NCI-H2227 (cell line): ENCODE measurements at regions not wholly inside any gene's neighbourhood (a gene's known extent, or its start where the extent isn't known, plus 50 kb on each side); places are given as distances from the start of the nearest gene placed in this dataset.
A peak's percentile ranks its signal among the peaks of the same experiment; 100 is the strongest.

ENCODE experiments used
- DNase-seq: peaks from one replicate; lab custom pipeline; 2025; ENCODE audit not compliant: unreplicated experiment; lab: John Stamatoyannopoulos, UW

DNA sequence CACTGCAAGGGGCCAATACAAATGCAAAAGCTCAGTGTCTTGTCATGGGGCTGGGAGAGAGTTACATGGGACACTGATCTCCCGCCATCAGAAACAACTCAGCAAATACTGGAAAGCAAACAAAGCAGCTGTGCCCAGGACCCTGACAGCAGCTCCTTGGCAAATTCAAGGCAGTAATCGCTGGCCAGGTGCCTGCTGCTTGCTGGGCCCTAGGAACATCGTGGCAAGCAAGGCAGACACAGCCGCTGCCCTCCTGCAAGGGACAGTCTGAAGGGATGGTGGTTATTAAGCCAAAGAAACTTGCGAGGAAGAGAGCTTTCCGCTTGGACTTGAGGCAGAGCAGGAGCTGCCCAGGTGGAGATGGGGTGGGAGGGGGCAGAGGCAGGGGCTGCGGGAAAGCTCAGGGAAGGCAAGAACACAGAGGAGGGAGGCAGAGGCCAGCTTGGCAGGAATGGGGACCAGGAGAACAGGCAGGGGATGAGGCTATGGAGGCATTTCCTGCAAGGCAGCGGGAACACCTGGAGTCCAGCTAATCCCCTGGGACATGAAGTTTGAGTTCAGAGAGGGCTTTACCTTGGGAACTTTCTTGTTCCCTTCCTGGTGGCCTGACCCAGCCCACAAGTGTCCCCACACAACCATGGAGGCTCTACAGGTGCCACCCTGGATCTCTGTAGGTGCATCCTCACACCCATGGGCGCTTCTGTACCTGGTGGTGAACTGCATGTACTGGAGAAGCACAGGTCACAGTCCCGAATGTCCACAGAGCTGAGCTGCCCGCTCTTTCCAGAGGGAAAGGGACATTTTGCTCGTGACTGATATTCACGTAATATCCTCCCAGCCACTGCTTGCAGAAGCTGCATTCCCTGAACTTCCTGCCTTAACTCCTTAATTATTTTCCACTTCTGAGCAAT lies 78.7 kb upstream of the ATP2B2 start:
- DNase-seq, result no peak

DNA sequence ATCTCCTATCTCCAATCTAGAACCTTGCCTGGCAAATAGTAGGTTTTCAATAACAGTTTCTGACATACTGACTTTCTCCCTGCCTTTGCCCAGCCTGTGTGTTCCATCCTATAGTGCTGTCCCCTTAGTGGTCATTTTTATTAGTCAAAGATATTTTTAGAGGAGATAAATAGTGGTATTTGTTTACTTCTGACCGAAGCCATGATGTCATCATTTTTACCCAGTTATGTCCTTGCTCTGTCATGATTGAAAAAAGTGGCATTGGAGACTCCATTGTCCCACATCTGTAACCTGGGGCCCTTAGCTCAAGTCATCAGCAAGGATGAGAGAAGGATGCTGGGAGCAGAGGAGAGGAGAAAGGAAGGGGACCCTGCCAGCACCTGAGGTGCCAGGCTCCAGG lies 80.6 kb upstream of the ATP2B2 start:
- no peak for DNase-seq

DNA sequence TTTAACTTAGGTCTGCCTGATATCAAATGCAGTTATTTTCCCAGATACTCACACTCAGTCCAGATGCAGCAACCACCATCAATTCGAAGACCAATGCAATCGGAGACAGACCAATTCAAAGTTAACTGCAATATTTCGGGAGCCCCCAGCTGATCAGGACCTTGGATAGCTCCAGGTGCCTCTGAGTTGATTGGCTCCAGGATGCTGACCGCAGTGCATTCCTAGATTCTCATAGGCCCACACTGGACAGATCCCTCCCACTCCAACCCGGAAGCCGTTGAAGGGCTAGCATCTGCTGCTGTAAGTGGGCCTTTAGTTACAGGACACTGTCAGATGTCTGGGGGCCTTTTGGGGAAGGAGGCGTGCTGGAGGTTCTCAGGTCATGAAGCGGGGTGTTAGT lies 89.5 kb upstream of the ATP2B2 start:
- no peak for DNase-seq

DNA sequence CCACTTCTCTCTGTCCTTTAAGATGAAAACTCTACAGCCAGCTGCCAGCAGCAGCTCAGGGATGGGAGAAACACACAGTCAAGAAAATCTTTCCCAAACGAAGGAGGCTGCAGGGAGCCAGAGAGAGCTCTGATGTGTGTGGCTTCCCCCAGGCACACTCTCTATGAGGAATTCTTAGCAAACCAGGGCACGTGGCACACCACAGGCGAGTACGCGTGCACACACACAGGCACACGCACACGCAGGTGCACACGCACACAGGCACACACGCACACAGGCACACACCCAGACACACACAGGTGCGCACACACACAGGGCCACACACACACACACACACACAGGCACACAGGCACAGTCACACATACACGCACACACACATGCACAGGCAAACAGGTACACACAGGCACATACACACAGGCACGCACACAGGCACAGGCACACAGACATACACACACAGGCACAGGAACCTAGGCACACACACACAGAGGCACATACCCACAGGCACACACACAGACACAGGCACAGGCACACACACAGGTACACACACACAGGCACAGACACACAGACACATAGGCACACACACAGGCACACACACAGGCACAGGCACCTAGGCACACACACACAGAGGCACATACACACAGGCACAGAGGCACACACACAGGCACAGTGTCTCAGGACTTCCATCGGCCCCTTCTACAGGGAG lies 91.5 kb upstream of the ATP2B2 start:
- DNase-seq, result no peak

DNA sequence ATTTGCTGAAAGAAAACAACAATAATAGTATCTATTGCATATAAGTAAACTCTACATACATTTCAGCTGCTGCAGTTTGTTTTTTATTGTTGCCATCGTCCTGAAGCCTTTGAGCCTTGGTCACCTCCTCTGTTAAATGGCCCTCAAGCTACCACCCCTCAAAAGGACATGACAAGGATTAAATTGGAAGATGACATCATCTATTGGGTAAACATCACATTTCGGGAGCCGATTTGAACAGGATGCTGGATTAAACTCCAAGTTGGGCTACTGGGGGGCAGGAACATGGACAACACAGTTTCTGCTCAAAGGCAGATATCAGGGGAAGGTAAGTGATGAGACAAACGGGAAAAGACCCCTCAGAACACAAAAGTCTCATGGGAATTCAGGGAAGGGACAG lies 92.3 kb upstream of the ATP2B2 start:
- no peak for DNase-seq

DNA sequence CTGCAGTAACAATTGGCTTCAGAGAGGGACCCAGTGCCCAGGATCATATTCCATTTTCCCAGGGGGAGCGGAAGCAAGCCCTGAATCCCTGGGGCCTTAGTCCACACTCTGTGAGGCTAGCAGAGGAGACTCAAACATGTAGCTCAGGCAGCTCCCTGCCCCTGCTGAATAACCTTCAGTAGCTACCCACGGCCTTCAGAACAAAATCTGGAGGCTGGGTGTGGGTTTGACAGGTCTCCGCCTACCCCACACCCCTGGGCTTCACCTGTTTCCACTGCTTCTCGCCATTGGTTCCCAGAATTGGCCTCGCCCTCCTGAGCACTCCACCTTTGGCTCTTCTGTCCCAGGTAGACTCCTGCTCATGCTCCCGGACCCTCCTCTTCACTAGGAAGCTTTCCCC lies 93.6 kb upstream of the ATP2B2 start:
- DNase-seq, result no peak

DNA sequence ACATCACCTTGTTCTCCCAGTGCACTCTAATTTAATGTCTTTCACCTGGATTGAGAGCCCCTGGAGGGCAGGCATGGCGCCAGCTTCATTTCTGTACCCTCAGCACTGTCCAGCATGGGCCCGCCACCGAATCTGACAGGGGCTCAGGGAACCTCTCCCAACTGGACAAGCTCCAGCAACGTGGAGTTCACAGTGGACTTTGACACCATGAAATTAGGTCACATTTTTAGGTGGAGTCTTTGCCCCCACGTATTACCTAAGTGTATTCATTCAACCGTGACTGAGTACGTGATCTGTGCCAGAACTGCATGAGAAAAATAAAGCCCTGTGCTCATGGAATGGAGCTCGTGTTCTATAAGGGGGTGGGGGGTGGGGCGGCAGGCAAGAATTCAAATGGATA lies 94.1 kb upstream of the ATP2B2 start:
- no peak for DNase-seq

DNA sequence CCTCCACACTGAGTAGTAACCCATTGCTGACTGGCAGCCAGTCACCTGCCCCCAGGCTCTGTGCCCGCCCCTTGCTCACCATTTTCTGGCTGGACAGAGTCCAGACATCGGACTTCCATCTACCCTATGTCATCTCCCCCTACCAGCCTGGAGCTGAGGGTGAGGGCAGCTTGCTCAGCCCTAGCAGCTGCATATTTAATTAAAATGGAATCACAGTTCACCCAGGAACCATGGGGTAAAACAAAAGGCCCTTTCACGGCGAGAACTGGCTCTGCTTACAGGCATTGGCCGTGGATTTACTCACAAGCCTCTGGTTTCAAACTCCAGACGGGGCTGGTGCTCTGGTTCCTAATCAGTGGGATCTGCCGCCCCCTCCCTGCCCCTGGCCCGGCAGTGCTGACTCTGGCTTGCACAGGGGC lies 94.9 kb upstream of the ATP2B2 start:
- DNase-seq, result no peak

DNA sequence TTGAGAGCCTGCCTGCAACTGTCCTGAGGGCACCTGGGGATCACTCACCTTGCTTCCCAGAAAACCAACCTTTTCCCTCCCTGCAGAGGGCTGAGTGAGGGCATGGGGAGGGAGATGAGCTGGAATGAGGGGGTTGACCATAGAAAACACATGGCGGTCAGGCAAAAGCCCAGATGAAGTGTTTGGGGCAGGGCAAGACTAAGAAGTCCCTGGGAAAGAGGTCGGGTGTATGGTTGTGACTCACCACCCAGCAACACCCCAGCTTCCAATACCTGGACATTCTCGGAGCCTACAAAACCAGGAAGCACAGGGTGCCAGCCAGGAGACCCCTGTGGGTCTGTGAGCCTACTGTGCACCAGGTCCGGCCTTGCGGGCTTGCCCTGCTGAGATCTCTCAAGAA lies 95.3 kb upstream of the ATP2B2 start:
- DNase-seq, result no peak

DNA sequence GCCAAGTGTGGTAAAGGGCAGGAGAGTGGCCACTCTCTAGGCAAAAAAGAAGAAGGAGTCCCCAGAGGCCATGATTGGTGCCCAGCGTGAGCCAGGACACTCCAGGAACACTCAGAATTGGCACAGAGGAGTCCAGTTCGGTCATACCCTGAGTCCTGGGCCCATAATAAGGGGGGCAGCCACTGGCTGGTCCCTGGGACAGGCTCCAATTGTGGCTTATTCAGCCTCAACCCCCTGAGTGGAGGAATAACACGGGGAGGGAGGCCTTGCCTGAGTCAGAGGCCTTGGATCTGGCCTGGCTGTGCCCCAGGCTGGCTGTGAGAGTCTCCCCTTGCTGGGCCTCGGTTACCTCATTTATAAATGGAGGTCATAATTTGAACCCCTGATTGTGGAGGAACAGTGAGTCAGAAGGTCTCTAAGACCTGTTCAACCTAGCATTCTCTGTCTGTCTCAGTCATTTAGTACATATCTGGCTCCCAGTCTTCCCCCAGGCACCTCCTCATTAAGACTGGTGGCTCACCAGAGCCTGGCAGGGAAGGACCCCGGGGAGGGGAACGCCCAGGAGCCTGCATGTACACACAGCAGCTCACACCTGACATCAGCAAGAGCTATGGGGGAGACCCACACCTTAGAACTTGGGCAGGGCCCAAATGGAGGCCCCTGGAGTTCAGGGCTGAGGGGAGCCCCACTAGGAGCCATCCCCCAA lies 95.9 kb upstream of the ATP2B2 start:
- DNase-seq, result no peak

DNA sequence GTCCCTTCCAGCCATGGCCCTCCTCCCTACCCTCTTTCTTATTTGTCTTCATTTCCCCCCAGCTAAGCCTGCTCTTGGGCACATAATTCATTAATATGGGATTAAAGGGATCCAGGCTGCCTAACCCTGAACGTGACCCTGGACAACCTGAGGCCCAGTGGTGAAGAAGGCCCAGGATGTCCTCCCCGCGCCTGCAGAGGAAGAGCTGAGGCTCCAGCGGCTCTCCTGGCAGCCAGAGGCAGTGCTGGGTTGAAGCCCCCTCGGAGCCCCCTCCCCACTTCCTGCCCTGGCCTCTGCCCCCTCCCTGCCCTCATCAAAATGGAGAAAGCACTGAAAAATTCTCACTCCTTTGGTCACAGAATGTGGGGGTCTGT lies 96.5 kb upstream of the ATP2B2 start:
- no peak for DNase-seq

DNA sequence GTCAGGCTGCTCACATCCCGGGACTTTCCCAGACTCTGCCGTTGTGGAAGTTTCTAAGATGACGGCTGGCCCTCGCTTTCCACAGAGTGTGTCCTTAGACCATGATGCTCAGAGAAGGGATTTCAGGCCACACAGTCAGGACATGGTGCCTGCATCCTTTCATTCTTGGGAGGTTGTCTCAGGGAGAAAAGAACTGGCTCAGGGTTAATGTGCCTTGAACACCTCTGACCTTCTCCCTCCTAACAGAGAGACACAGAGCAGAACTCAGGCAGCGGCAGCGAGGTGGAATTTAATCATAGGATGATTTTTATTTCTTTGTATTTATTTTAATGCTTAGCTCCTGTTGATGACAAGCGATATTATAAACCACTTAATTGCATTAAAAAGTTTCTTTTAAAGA lies 96.9 kb upstream of the ATP2B2 start:
- DNase-seq, result no peak

DNA sequence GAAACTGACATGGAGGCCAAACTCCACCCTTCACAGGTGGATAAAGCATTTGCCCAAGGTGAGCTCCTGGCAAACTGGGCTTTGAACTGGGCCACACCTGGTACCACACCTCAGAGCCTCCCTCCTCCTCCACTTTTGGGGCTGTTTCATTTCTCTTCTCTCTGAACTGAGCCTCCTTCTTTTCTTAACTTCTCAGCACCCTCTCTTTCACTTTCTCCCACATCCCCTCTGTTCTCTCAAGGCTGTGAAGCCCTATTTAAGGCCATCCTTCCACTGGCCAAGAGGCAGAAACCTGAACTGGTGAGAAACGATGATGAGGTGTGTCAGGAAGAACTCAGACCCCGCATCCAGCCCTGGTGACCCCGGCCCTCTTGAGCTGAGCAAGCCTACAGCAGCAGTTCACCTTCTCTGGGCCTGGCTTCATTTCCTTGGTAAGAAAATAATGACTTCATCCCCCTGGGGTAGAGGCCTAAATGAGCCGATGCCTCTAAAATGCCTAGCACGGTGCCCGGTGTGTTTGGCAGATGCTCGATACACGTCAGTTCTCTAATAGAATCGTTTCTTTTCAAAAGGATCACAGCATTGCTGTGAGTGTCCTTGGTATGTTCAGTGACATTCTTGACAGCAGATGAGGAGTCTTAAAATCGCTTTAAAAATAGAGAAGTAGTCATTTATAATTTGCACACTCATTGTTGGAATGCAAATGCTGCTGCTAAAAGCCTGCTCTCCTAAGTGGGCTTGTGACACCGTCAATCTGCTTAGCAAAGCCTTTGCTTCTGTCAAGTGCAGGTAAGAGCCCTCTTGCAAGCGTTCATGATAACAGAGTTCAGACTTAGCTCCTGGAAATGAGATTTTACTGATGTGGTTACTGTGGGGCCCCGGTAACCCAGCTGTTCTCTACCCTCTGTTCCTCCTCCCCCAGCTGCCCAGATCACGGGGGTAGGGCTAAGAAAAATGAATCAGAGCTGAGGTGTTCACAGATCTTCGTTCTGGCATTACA lies 97.7 kb upstream of the ATP2B2 start:
- no peak for DNase-seq

DNA sequence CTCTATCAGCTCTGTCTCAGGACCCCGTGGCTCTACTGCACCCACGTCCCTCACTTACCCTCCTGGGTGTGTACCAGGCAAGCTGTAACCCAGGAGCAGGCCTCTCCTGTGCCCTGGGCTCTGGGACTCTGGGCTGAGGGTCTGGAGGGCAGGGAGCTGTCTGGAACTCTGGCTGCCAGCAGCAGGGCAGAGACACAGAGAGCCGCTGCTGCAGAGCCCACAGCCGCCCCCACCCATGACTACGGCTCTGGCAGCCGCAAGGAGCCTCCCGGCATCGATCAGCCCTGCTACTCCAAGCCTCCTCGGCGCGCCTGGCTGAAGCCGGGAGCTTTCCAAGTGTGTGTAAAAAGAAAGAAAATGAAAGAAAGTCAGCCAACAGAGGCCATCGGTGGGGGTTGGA lies 103.7 kb upstream of the ATP2B2 start:
- DNase-seq, result peak; percentile 6

DNA sequence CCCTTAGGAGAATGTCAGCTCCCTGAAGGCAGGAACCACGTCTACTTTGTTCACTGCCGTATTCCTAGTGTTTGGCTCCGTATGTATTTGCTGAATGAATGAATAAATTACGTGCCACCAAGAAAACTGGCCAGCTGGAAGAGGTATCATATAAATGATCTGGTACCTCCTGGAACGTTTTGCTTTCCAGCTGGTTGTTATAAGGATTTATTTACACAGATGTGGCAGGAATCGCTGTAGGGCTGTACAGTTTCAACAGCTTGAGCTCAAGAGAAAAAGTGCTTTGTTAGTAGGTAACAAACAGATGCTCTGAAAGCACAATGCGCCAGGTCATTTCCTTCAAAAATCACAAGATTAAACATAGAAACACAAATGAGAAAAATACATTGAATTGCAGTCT lies 108.8 kb upstream of the ATP2B2 start:
- no peak for DNase-seq

DNA sequence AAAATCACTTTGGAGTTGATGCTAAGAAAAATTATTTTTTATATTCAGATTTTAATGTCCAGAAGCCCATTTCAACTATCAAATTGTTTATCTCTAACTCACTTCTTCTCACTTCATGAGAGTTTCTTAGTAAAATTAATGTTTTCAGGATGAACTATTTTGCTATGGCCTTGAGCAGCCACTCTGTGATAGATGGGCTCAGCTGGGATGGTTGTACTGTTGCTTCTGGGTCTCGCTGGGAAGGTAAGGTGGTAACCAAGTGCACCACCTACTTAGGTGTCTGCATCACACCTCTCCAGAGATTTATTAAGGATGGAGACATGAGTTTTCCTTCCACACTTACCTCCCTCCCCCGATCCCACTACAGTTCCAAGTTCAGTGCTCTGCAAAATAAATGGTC lies 110.3 kb upstream of the ATP2B2 start:
- no peak for DNase-seq

DNA sequence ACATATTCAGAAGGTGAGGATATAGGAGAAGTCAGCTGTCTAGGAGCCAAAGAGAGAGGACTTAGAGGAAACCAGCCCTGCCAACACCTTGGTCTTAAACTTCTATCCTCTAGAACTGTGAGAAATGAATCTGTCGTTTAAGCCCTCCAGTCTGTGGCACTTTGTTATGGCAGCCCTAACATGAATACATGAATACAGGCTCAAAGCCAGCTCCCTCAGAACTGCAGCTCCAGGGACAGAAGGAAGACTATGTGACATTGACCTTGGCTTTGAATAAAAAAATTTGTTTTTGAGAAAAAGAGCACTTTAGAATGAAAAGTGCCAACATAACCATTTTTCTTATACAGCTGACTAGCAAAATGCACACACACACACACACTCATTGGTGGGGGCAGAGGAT lies 110.9 kb upstream of the ATP2B2 start:
- no peak for DNase-seq

DNA sequence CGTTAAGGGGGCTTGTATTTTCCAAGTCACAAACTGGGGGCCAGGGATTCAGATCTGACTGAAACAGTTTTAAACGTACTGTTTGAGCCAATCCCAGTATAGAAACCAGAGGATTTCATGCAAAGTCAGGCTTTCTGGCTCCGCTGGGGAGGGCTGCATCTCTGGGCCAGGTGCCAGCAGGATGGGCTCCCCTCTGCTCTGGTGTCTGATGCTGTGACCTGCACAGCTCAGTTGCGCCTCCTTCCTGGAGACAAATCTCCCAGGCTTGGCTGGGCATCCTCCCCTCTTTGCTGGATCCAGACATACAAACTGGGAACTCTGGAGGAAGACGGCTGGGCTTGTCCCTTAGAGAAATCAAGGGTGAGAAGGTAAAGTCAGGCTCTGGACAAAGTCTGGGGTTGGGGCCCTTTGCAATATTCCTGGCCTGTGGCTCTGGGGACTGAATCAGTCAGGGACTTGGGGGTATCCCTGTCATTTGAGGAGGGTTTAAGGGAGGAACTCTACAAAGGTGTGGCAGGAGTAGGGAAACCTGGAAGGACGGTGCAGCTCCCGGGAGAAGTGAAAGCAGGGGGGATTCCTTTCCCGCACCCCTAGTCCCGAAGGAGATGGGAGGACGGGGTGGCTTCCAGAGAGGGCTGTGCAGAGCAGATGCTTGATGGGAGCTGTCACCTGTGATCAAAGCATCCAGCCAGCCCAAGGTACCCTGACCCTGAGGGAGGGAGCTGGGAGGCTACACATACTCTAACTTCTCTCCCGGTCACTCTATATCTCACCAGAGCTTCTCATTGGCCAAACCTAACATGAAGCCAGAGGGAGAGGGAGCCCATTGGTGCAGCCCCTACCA lies 114.8 kb upstream of the ATP2B2 start:
- DNase-seq, result peak; percentile 1

DNA sequence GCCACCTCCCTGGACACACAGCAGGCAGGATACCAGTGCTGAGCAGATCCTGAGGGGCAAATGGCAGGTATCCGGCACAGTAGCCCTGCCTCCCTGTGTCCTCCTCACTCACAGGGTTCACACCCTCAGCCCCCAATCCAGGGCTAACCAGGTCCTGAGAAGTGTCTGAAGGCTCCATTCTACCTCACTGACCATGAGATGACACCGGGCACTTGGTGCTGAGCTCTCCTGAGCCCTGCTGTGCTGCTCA lies 115.4 kb upstream of the ATP2B2 start:
- no peak for DNase-seq

DNA sequence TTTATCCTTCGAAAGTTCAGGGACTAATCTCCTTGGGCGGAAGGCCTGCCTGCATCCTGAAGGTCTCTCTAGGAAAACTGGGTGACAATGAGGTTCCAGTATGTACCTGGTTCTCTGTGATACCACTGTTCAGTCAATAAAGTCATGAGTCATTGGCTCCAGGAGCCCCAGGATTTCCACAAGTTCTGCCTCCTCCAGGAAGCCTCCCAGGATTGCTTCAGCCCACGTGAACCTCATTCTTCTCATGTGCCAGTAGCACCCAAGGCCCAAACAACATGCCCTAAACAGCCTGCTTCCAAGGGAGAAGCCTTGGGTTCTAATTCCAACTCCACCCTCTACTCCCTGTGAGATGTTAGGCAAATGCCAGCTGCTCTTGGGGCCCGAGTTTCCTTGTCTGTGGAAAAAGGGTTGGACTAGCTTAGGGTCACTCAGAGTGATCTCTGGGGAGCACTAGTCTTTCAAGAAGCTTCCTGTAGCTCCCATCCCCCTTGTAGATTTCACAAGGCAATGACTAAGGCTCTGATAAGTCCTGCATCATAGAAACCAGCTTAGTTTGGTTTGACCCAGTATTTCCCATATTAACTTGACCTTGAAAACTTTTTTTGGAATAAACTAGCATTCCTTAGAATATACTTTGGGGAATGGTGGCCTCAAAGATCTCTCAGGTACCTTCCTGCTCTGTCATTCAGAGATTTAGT lies 118.3 kb upstream of the ATP2B2 start:
- DNase-seq, result no peak
